Fibroblast of lung (primary cell): ENCODE measurements at regions not wholly inside any gene's neighbourhood (a gene's known extent, or its start where the extent isn't known, plus 50 kb on each side); places are given as distances from the start of the nearest gene placed in this dataset.
"Not testable (repeated sequence)": the region's sequence is repeated elsewhere in the genome, so short reads cannot be mapped to it uniquely, and the experiment has no call there.

Source experiments
- DNase-seq, 2 donors: peaks; one replicate each; pipeline versions ENCODE4 v3.0.0 to v3.0.0-alpha.2; 2010; ENCODE audit warnings: low read depth in 2 of 2
- H2AFZ ChIP-seq: 2 replicates; pipeline ENCODE4 v1.5.1; 2012; ENCODE audit warnings: low read length, control low read depth, inconsistent platforms
- H3K27ac ChIP-seq: 2 replicates; pipeline ENCODE4 v1.5.1; 2011; ENCODE audit warnings: low read length, control low read depth; ENCODE audit not compliant: insufficient read depth
- H3K27me3 ChIP-seq: 2 replicates; pipeline ENCODE4 v1.5.1; 2011; ENCODE audit warnings: mild to moderate bottlenecking, low read length; ENCODE audit not compliant: control insufficient read depth, insufficient read depth
- H3K36me3 ChIP-seq: 2 replicates; pipeline ENCODE4 v1.5.1; 2011; ENCODE audit warnings: low read length; ENCODE audit not compliant: control insufficient read depth, insufficient read depth
- H3K4me1 ChIP-seq: 2 replicates; pipeline ENCODE4 v1.5.1; 2011; ENCODE audit warnings: low read length; ENCODE audit not compliant: control insufficient read depth, insufficient read depth; ENCODE audit errors: extremely low read depth
- H3K4me2 ChIP-seq: 2 replicates; pipeline ENCODE4 v1.5.1; 2011; ENCODE audit warnings: low read length, control low read depth; ENCODE audit not compliant: insufficient read depth; ENCODE audit errors: extremely low read depth
- H3K4me3 ChIP-seq, 4 experiments: fragments of 200-600 bp in 1 of 4; sonication (generic) in 1 of 4; replicated peaks in 1 of 4; 2 replicates each; pipeline ENCODE4 v1.5.1; 2011 to 2016; ENCODE audit warnings: low read length in 4 of 4, low read depth in 3 of 4, mild to moderate bottlenecking in 3 of 4, control low read depth in 2 of 4, inconsistent platforms in 1 of 4, mixed read lengths in 1 of 4; ENCODE audit not compliant: insufficient read depth in 1 of 4; ENCODE audit errors: control extremely low read depth in 1 of 4
- H3K79me2 ChIP-seq: 2 replicates; pipeline ENCODE4 v1.5.1; 2012; ENCODE audit warnings: mild to moderate bottlenecking, low read length, inconsistent platforms; ENCODE audit not compliant: control insufficient read depth, insufficient read depth
- H3K9ac ChIP-seq: 2 replicates; pipeline ENCODE4 v1.5.1; 2011; ENCODE audit warnings: mild to moderate bottlenecking, low read length, control low read depth; ENCODE audit not compliant: insufficient read depth
- H3K9me3 ChIP-seq: 2 replicates; pipeline ENCODE4 v1.5.1; 2012; ENCODE audit warnings: low read depth, low read length; ENCODE audit not compliant: control insufficient read depth, insufficient read depth
- H4K20me1 ChIP-seq: 2 replicates; pipeline ENCODE4 v1.5.1; 2011; ENCODE audit warnings: low read length; ENCODE audit not compliant: control insufficient read depth, insufficient read depth; ENCODE audit errors: extremely low read depth
- CTCF ChIP-seq, 2 donors: IDR thresholded peaks in 1 of 2; conservative IDR thresholded peaks in 1 of 2; 1 replicate in 1 of 2; 2 replicates in 1 of 2; pipeline ENCODE4 v1.5.1; 2011 to 2012; ENCODE audit warnings: low read length in 2 of 2, control low read depth in 1 of 2, inconsistent platforms in 1 of 2, low read depth in 1 of 2, mild to moderate bottlenecking in 1 of 2
- EZH2 ChIP-seq: IDR thresholded peaks from 2 replicates; pipeline ENCODE4 v1.5.1; 2012; ENCODE audit warnings: low read length, control low read depth, mild to moderate bottlenecking; ENCODE audit errors: missing control alignments

- Histone ChIP-seq H3K4me3 (no peak overlapping the region), H3K79me2 (no peaks in the 10 kb centered on the region), H3K9ac (no peak overlapping the region), H3K27me3 (no peaks in the 10 kb centered on the region), H3K27ac (no peak overlapping the region), H2AFZ (no peak overlapping the region), H3K4me1 (no peaks in the 10 kb centered on the region), H3K9me3 (no peaks in the 10 kb centered on the region), H4K20me1 (no peaks in the 10 kb centered on the region), H3K36me3 (no peaks in the 10 kb centered on the region), H3K4me2 (no peak overlapping the region)
- DNase-seq, result no peak
- no peak for TF ChIP-seq EZH2
- TF ChIP-seq CTCF (conservative IDR thresholded peaks at IDR 0.05 in 1 of 2, IDR thresholded peaks at IDR 0.05 in 1 of 2; ENCODE audit: low read depth in 1 of 2, low read length in 2 of 2), result no peak
Measured at GRCh38 chr22:22733881-22734373, 89.5 kb downstream of the GGTLC2 start.

GRCh38 chr22:22734395-22735272 lies 90.2 kb downstream of the GGTLC2 start:
- not testable (repeated sequence) for H3K4me1 ChIP-seq, H3K9ac ChIP-seq, H3K27ac ChIP-seq, H3K4me3 ChIP-seq, H3K9me3 ChIP-seq, H3K4me2 ChIP-seq, H3K79me2 ChIP-seq, DNase-seq, H4K20me1 ChIP-seq, H2AFZ ChIP-seq, H3K36me3 ChIP-seq, H3K27me3 ChIP-seq

- not testable (repeated sequence) for DNase-seq, H2AFZ ChIP-seq, H3K79me2 ChIP-seq, H3K9ac ChIP-seq, H3K9me3 ChIP-seq, H3K36me3 ChIP-seq, H3K4me2 ChIP-seq, H3K4me3 ChIP-seq, H4K20me1 ChIP-seq, H3K27ac ChIP-seq, H3K4me1 ChIP-seq, H3K27me3 ChIP-seq
Measured at GRCh38 chr22:22735276-22735675, 90.9 kb downstream of the GGTLC2 start.
